ENCODE measurements at regions not wholly inside any gene's neighbourhood (a gene's known extent, or its start where the extent isn't known, plus 50 kb on each side); places are given as distances from the start of the nearest gene placed in this dataset.

DNA sequence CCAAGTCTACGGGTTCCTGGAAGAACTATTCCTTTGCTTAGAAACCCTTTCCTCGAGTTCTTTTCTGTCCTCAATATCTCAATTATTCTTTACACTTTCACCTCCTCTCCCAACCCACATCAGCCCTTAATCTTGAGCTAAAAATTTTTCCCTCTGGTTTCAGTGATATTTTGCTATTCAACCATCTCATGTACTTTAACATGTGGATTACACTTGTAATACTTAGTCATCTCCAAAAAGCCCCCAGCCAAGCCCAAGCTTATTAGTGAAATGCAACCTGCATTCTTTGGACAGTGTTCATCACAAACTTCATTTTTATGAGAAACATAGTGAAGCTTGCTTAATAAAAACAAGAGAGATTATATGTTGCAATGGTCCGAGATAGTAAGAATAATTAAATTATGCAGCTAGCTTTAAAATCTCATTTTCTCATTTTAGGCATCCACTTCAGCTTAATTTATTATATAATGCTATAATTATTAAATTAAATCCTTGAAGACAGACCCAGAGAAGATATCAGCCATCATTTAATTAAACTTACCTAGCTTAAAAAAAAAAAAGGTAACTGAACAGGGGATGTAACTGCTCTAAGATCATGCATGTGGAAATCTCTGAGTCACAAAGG, 534.5 kb upstream of the TBL1XR1 start:
- TF ChIP-seq, protein P1, sequence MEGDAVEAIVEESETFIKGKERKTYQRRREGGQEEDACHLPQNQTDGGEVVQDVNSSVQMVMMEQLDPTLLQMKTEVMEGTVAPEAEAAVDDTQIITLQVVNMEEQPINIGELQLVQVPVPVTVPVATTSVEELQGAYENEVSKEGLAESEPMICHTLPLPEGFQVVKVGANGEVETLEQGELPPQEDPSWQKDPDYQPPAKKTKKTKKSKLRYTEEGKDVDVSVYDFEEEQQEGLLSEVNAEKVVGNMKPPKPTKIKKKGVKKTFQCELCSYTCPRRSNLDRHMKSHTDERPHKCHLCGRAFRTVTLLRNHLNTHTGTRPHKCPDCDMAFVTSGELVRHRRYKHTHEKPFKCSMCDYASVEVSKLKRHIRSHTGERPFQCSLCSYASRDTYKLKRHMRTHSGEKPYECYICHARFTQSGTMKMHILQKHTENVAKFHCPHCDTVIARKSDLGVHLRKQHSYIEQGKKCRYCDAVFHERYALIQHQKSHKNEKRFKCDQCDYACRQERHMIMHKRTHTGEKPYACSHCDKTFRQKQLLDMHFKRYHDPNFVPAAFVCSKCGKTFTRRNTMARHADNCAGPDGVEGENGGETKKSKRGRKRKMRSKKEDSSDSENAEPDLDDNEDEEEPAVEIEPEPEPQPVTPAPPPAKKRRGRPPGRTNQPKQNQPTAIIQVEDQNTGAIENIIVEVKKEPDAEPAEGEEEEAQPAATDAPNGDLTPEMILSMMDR (IDR thresholded peaks at IDR 0.05; ENCODE audit: low read depth, low read length, poor library complexity, severe bottlenecking) = no peak
- no peak for TF ChIP-seq EZH2phosphoT487 (IDR thresholded peaks at IDR 0.05; ENCODE audit: borderline replicate concordance, low read length)
